Glomerular visceral epithelial cell (primary cell): ENCODE measurements at regions not wholly inside any gene's neighbourhood (a gene's known extent, or its start where the extent isn't known, plus 50 kb on each side); places are given as distances from the start of the nearest gene placed in this dataset.
A peak's percentile ranks its signal among the peaks of the same experiment; 100 is the strongest.

Source experiments
- DNase-seq: peaks from one replicate; pipeline ENCODE4 v3.0.0-alpha.2; 2016; ENCODE audit errors: extremely low spot score

DNA sequence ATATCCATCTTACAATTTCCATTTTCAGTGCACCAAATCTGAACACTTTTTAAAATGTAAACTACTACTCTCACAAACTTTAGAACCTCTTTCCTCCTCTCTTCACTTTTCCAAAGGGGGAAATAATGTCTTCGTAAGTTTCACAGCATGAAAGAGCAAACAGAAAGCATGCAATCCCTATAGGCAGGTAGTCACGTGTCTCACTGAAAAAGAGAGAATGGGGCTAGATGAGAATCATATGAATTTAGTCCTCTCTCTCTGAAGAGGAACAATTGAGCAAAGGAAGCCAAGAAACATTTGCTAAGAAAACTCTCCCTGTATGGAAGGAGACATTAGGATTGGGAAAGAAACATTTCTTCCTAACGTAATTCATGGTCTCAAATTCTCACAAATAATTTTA is 613.9 kb downstream of the PLA2G4A start:
- no peak for DNase-seq

DNA sequence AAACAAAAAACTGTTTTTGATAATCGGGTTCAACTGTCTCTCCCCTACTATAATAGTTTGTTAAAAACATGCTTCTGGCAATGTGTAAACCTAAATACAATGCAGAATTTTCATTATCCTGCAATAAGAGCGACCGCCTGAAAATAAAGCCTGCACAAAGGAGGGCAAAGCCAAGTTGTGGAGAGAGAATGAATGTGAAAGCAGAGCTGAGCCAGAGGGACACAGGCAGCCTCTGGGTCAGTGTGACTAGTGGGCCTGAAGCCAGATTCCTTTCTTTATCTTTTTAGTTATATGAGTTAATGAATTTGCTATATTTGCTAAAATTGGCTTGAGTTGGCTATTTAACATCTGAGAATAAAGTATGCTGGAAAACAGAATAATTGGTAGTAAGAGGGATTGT is 615.2 kb downstream of the PLA2G4A start:
- no peak for DNase-seq

- DNase-seq: no peak
Observed at GRCh38 chr1:187445066-187445465, 616.3 kb downstream of the PLA2G4A start.

- DNase-seq: no peak
Observed at GRCh38 chr1:187451238-187451637, 622.5 kb downstream of the PLA2G4A start.

- DNase-seq: no peak
Observed at GRCh38 chr1:187454010-187454409, 625.3 kb downstream of the PLA2G4A start.

GRCh38 chr1:187456446-187456845 is 627.7 kb downstream of the PLA2G4A start:
- no peak for DNase-seq

GRCh38 chr1:187460093-187460492 is 631.3 kb downstream of the PLA2G4A start:
- DNase-seq: no peak

DNA sequence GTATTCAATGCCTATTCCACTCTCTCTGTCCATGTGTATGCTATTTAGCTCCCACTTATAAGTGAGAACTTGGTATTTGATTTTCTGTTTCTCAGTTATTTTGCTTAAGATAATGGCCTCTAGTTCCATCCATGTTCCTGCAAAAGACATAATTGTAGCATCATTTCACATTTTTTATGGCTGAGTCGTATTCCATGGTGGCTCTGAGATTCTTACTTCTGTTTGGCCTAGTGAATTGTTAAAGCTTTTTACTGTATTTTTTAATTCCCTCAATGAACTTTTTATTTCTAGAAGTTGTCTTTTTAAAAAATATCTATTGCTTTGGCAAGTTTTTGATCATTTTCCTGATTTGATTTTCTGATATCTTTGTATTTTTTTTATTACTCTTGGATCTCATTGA is 635.6 kb downstream of the PLA2G4A start:
- no peak for DNase-seq

DNA sequence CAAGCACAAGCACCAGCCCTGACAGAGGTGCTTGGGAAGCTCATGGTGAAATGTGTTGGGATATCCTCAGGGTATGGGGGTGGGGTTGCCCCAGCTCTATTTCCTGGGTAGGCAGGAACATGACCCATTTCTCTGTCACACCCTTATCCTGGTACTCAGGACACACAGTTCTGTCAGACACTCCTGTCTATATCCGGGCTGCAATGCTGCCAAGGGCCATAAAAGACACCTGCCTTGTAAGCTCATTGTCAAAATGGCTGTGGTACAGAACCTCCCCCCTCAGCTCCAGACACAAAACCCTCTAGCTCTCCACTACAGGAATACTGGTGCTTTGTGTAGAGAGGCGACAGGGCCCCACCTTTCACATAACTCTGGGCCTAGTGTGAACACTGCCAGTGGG is 636.7 kb downstream of the PLA2G4A start:
- no peak for DNase-seq

- DNase-seq: no peak
Observed at GRCh38 chr1:187469836-187470235, 641.1 kb downstream of the PLA2G4A start.

DNA sequence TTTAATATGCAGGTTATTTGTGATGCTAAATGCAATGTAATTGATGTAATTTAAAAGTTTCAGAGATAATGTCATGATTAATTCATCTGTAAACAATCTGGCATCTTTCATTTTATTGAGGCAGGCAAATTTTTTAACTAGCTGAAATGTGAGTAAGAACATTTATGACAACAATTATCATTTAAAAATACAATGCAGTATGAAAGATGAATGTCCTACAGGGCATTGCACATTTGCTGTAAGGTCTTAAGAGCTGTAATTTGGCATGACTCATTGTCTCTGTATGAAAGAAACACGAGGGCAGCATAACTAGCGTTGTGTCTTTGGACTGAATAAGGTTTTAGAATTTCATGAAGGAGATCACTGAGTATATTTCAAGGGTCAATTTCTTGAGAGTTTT is 642.8 kb downstream of the PLA2G4A start:
- DNase-seq: no peak

GRCh38 chr1:187474336-187474735 is 645.6 kb downstream of the PLA2G4A start:
- peak; percentile 17 for DNase-seq

GRCh38 chr1:187476671-187477070 is 647.9 kb downstream of the PLA2G4A start:
- no peak for DNase-seq

- DNase-seq: no peak
Observed at GRCh38 chr1:187477103-187477502, 648.4 kb downstream of the PLA2G4A start.

- DNase-seq: no peak
Observed at GRCh38 chr1:187477535-187477934, 648.8 kb downstream of the PLA2G4A start.

GRCh38 chr1:187481581-187482148 is 652.9 kb downstream of the PLA2G4A start:
- no peak for DNase-seq

DNA sequence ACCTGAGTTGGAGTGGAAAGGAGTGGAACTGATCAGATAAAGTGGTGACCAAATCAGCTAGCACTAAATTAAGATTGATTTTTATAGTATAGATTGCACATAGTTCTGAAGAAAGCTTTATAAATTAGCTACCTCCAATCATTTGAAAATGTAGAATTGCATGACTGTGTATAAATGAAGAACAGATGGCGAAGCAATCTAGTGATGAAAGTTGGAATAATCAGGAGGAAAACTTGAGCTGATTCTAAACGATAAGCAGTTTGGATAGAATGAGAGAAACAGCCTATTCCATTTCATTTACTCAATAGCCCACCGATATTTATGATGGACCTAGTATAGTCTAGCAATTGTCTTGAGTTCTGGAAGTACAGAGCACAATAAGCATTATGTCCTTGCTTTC is 661.5 kb downstream of the PLA2G4A start:
- no peak for DNase-seq

- no peak for DNase-seq
Observed at GRCh38 chr1:187491082-187491720, 662.5 kb downstream of the PLA2G4A start.

DNA sequence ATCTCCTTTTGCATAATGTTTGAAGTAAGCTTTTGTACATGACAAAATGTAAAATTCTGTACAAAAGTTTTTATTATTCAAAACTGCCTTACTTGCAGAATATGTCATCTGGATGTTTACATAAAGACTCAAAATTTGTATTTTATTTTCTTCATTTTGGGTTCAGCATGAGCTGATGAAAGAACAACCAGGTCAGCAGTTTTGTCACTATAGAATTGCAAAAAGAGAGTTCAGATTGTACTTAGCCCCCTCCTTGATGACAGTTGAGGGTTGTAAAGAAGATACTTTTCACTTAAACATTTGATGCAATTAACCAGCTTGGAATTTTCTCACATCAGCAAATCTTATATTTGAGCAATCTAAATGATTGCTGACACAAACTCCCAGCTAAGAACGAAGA is 669.3 kb downstream of the PLA2G4A start:
- DNase-seq: no peak

- no peak for DNase-seq
Observed at GRCh38 chr1:187504779-187505178, 676.0 kb downstream of the PLA2G4A start.

DNA sequence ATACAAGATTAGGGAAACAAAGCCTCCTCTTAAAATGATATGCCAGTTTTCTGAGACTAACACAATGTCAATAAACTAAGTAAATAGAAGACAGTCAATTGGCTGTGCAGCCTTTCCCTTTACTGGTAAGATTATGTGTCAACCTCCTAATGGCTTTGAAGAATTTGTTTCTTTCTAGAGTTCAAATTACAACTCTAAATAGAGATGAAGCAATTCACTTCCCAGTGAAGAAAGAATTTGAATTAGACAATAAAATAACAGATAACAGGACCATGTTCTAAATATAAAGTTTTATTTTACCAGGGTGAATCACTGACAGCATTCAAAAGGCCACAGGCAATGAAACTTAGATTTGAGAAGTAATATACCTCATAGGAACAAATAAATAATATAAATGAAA is 680.3 kb downstream of the PLA2G4A start:
- DNase-seq: no peak

GRCh38 chr1:187513190-187513589 is 684.4 kb downstream of the PLA2G4A start:
- no peak for DNase-seq

- no peak for DNase-seq
Observed at GRCh38 chr1:187514110-187514509, 685.4 kb downstream of the PLA2G4A start.

- DNase-seq: peak; percentile 6
Observed at GRCh38 chr1:187516874-187517273, 688.1 kb downstream of the PLA2G4A start.
